Lower leg skin (tissue), 4 donors: ENCODE measurements at regions not wholly inside any gene's neighbourhood (a gene's known extent, or its start where the extent isn't known, plus 50 kb on each side); places are given as distances from the start of the nearest gene placed in this dataset.

ENCODE experiments used
- DNase-seq, 2 donors: peaks; one replicate each; pipeline ENCODE4 v3.0.0-alpha.2; 2019; ENCODE audit warnings: low spot score in 2 of 2
- H3K4me3 ChIP-seq: fragments of 200-600 bp; sonication (generic); 2 replicates; pipeline ENCODE4 v1.5.1; 2017; ENCODE audit warnings: mild to moderate bottlenecking, low read depth; ENCODE audit not compliant: poor library complexity, severe bottlenecking
- CTCF ChIP-seq, 3 donors: fragments of 450-650 bp; IDR thresholded peaks; one replicate each; pipeline ENCODE4 v1.5.1; 2016; ENCODE audit warnings: antibody characterized with exemption in 3 of 3, mild to moderate bottlenecking in 3 of 3, moderate library complexity in 2 of 3
- POLR2A ChIP-seq, 2 donors: fragments of 450-650 bp; IDR thresholded peaks; one replicate each; pipeline ENCODE4 v1.6.1; 2016 to 2017; ENCODE audit warnings: antibody characterized with exemption in 2 of 2, mild to moderate bottlenecking in 1 of 2, moderate library complexity in 1 of 2
- WGBS, 2 donors: methylation state at CpG; one replicate each; pipeline ENCODE4 v1.1.5; 2018; 5-methylcytosine and 5-hydroxymethylcytosine counted together
- intact Hi-C: fragments of 100-400 bp; cut with DNase I; formaldehyde crosslinking; loops from one replicate; pipeline ENCODE4 v1.15.0; 2023; ENCODE audit warnings: low total_unique reads

GRCh38 chr7:118731854-118732253 is 507.4 kb downstream of the ANKRD7 start:
- 23 to 46% methylated on average over 2 of the region's 2 CpGs for WGBS, 2 donors

GRCh38 chr7:118734541-118734940 is 510.0 kb downstream of the ANKRD7 start:
- no peak for TF ChIP-seq CTCF (IDR thresholded peaks at IDR 0.05)
- TF ChIP-seq POLR2A (IDR thresholded peaks at IDR 0.05), result no peak
- no peak overlapping the region for H3K4me3 ChIP-seq
- intact Hi-C loops, result no loop called here
- no peak for DNase-seq
- WGBS, 2 donors, result 18 to 25% methylated on average over 2 of the region's 2 CpGs

More at GRCh38 chr7:118731854-118732253, 507.4 kb downstream of the ANKRD7 start:
- no peak overlapping the region for H3K4me3 ChIP-seq
- intact Hi-C loops, result no loop called here
- no peak for DNase-seq
- TF ChIP-seq CTCF (IDR thresholded peaks at IDR 0.05) (no peak), POLR2A (IDR thresholded peaks at IDR 0.05) (no peak)

- no peak for DNase-seq
- intact Hi-C loops, result no loop called here
- TF ChIP-seq POLR2A (IDR thresholded peaks at IDR 0.05) (no peak), CTCF (IDR thresholded peaks at IDR 0.05) (no peak)
Observed at GRCh38 chr7:118735441-118735840, 510.9 kb downstream of the ANKRD7 start.

GRCh38 chr7:118737935-118738334 is 513.4 kb downstream of the ANKRD7 start:
- TF ChIP-seq POLR2A (IDR thresholded peaks at IDR 0.05) (no peak), CTCF (IDR thresholded peaks at IDR 0.05) (no peak)
- no peak for DNase-seq
- 88 to 91% methylated on average over 4 of the region's 4 CpGs for WGBS, 2 donors
- H3K4me3 ChIP-seq, result no peak overlapping the region
- intact Hi-C loops, result no loop called here

More at GRCh38 chr7:118735441-118735840, 510.9 kb downstream of the ANKRD7 start:
- H3K4me3 ChIP-seq, result no peak overlapping the region

- intact Hi-C loops, result no loop called here
- 48 to 49% methylated on average over 1 of the region's 1 CpG for WGBS, 2 donors
- no peak overlapping the region for H3K4me3 ChIP-seq
- TF ChIP-seq CTCF (IDR thresholded peaks at IDR 0.05), result no peak
- no peak for TF ChIP-seq POLR2A (IDR thresholded peaks at IDR 0.05)
- DNase-seq, result no peak
Observed at GRCh38 chr7:118745927-118746326, 521.4 kb downstream of the ANKRD7 start.

- no peak for TF ChIP-seq POLR2A (IDR thresholded peaks at IDR 0.05)
- no peak for TF ChIP-seq CTCF (IDR thresholded peaks at IDR 0.05)
- intact Hi-C loops, result no loop called here
- H3K4me3 ChIP-seq, result no peak overlapping the region
- DNase-seq, result no peak
Observed at GRCh38 chr7:118747473-118747872, 523.0 kb downstream of the ANKRD7 start.
